ENCODE measurements at regions not wholly inside any gene's neighbourhood (a gene's known extent, or its start where the extent isn't known, plus 50 kb on each side); places are given as distances from the start of the nearest gene placed in this dataset.

DNA sequence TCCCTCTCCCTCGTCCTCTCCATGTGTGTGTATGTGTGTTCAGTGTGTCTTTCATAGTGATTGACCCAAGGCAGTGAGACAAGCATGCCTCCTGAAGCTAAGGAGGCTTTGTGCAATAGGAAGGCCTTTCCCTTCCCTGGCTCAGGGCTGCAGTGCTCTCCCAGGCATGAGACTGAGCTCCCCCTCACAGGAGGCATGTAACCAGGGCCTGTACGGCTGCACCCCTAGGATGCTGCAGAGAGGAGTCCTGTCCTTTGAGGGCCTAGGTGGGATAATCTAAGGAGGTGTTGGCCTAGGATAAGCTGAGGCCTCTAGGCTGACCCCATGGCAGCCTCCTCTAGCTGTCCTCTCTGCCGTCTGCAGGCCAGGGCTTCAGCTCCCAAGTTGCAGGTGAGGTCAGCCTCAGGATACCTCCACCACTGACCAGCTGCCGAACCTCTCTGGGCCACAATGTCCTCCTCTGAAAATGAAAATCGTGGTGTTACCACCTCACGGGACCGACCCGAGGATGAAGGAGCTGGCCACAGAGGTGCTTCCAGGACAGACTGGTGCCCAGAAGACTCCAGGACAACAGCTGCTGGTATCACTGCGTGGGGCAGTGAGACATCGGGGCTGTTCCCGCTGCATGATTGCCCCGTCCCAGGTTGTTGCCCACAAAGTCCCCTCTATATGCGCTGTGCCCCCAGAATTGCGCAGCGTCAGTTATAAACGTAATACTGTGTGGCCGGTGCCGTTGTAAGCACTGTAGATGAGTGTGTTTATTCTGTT is 129.6 kb downstream of the BARX1 start:
- Histone ChIP-seq H3K27me3 (ENCODE audit: insufficient read depth, low read depth) (peaks cover 43% of the 10 kb centered on the region), H3K4me2 (no peak overlapping the region), H3K4me3 (no peak overlapping the region), H3K79me2 (ENCODE audit: low read depth) (no peaks in the 10 kb centered on the region), H3F3A (ENCODE audit: insufficient read depth, low read depth) (no peaks in the 10 kb centered on the region), H3K9me2 (ENCODE audit: insufficient read depth) (no peaks in the 10 kb centered on the region), H3K4me1 (replicated peaks; ENCODE audit: insufficient read depth) (no peaks in the 10 kb centered on the region), H4K20me1 (ENCODE audit: insufficient read depth) (no peaks in the 10 kb centered on the region), H2AFZ (no peak overlapping the region), H3K27ac (no peak overlapping the region), H3K9me3 (ENCODE audit: insufficient read depth, low read depth) (no peaks in the 10 kb centered on the region), H3K36me3 (ENCODE audit: low read depth) (no peaks in the 10 kb centered on the region)
- no TSS peak for BruUV-seq (replicated peaks)
- no peak for DNase-seq
- ChIA-PET CTCF (no interaction called here), POLR2A (ENCODE audit: unreplicated experiment) (no interaction called here)
- intact Hi-C loops (cut with micrococcal nuclease; ENCODE audit: unreplicated experiment) = loop anchor here (2.0 kb wide), 1 partner anchor 137 kb away; no protein-coding TSS in a partner anchor
- TF ChIP-seq EZH2 (IDR thresholded peaks at IDR 0.05; ENCODE audit: low read depth) = no peak
- no peak for TF ChIP-seq CTCF (conservative IDR thresholded peaks at IDR 0.05)

DNA sequence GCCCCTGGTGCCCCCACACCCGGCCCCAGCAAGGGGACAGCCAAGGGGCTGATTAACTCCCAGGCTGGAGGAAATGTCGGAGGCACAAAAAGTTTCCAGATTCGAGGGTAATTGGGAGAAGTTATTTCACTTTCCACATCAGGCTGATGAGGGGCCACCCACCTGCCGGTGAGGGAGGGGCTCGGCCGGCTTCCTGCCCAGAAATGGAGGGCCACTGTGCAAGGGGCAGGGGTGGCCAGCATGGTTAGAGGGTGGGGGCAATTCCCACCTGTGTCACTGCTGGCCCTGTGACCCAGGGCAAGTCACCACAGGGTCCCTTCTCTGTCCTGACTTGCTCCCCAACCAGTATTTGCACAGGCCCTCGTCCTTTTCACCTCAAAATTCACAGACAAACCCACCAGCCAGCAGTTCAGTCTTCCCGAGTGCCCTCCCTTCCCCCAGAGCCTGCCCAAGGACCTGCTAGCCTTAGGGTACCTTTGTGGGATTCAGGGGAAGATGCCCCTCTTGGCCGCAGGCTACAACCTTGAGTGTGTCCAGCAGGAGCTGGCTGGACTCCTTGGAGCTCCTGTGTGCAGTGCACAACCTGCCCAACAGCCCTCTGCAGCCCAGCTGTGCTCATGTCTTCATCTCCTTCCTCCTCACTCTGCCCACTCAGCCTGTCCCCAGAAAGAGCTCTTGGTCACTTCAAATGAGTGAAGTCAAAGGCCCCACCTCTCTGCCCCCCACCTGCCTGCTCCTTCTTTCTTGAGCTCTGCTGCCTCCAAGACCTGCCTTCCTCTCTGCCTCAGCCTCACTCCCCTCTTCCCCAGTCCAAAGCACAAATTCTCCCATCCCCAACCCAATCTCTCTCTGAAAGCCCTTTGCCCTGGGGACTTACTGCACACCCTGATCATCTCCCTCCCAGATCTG is 130.5 kb downstream of the BARX1 start:
- Histone ChIP-seq H3K27ac (no peak overlapping the region), H3K9me2 (ENCODE audit: insufficient read depth) (no peaks in the 10 kb centered on the region), H4K20me1 (ENCODE audit: insufficient read depth) (no peaks in the 10 kb centered on the region), H3F3A (ENCODE audit: insufficient read depth, low read depth) (no peaks in the 10 kb centered on the region), H3K79me2 (ENCODE audit: low read depth) (no peaks in the 10 kb centered on the region), H3K27me3 (ENCODE audit: insufficient read depth, low read depth) (peaks cover 52% of the 10 kb centered on the region), H3K4me3 (no peak overlapping the region), H2AFZ (no peak overlapping the region), H3K9me3 (ENCODE audit: insufficient read depth, low read depth) (no peaks in the 10 kb centered on the region), H3K36me3 (ENCODE audit: low read depth) (no peaks in the 10 kb centered on the region), H3K4me1 (replicated peaks; ENCODE audit: insufficient read depth) (no peaks in the 10 kb centered on the region), H3K4me2 (no peak overlapping the region)
- no peak for DNase-seq
- no TSS peak for BruUV-seq (replicated peaks)
- TF ChIP-seq CTCF (conservative IDR thresholded peaks at IDR 0.05) (no peak), EZH2 (IDR thresholded peaks at IDR 0.05; ENCODE audit: low read depth) (no peak)
- ChIA-PET POLR2A (ENCODE audit: unreplicated experiment) (no interaction called here), CTCF (no interaction called here)
- intact Hi-C loops (cut with micrococcal nuclease; ENCODE audit: unreplicated experiment) = no loop called here

- Histone ChIP-seq H3K27ac (no peak overlapping the region), H3F3A (ENCODE audit: insufficient read depth, low read depth) (no peaks in the 10 kb centered on the region), H3K4me1 (replicated peaks; ENCODE audit: insufficient read depth) (no peaks in the 10 kb centered on the region), H3K4me2 (no peak overlapping the region), H4K20me1 (ENCODE audit: insufficient read depth) (no peaks in the 10 kb centered on the region), H3K9me3 (ENCODE audit: insufficient read depth, low read depth) (no peaks in the 10 kb centered on the region), H3K9me2 (ENCODE audit: insufficient read depth) (no peaks in the 10 kb centered on the region), H3K36me3 (ENCODE audit: low read depth) (no peaks in the 10 kb centered on the region), H3K79me2 (ENCODE audit: low read depth) (no peaks in the 10 kb centered on the region), H2AFZ (no peak overlapping the region), H3K27me3 (ENCODE audit: insufficient read depth, low read depth) (peaks cover 56% of the 10 kb centered on the region), H3K4me3 (no peak overlapping the region)
- ChIA-PET CTCF (no interaction called here), POLR2A (ENCODE audit: unreplicated experiment) (no interaction called here)
- no peak for TF ChIP-seq CTCF (conservative IDR thresholded peaks at IDR 0.05)
- TF ChIP-seq EZH2 (IDR thresholded peaks at IDR 0.05; ENCODE audit: low read depth) = no peak
- no TSS peak for BruUV-seq (replicated peaks)
- no peak for DNase-seq
- intact Hi-C loops (cut with micrococcal nuclease; ENCODE audit: unreplicated experiment) = no loop called here
Observed at GRCh38 chr9:93823245-93824072, 131.7 kb downstream of the BARX1 start.
